ENCODE measurements at regions not wholly inside any gene's neighbourhood (a gene's known extent, or its start where the extent isn't known, plus 50 kb on each side); places are given as distances from the start of the nearest gene placed in this dataset.

DNA sequence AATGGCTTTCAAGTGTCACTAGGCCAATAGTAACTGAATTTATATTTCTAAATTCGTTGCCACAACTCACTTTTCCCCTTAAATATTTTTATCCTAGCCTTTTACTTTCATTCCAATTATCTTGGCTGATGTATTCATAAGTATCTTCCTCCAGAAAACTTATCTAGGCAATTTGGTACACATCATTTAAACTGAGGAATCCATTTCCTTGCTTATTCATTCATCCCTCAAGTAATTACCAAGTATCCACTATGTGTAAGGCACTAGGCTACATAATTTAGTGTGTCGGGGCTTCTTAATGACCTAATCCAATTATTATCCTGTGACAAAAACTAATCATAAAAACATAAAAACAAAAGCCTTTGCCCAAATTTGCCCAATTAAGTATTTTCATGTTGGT lies 258.3 kb upstream of the TCF21 start:
- Histone ChIP-seq H3K4me3 (no peak overlapping the region), H3K27ac (no peak overlapping the region), H3K36me3 (no peaks in the 10 kb centered on the region), H3K27me3 (no peaks in the 10 kb centered on the region), H3K4me1 (no peaks in the 10 kb centered on the region), H3K9me3 (no peaks in the 10 kb centered on the region)
- TF ChIP-seq, protein P1, sequence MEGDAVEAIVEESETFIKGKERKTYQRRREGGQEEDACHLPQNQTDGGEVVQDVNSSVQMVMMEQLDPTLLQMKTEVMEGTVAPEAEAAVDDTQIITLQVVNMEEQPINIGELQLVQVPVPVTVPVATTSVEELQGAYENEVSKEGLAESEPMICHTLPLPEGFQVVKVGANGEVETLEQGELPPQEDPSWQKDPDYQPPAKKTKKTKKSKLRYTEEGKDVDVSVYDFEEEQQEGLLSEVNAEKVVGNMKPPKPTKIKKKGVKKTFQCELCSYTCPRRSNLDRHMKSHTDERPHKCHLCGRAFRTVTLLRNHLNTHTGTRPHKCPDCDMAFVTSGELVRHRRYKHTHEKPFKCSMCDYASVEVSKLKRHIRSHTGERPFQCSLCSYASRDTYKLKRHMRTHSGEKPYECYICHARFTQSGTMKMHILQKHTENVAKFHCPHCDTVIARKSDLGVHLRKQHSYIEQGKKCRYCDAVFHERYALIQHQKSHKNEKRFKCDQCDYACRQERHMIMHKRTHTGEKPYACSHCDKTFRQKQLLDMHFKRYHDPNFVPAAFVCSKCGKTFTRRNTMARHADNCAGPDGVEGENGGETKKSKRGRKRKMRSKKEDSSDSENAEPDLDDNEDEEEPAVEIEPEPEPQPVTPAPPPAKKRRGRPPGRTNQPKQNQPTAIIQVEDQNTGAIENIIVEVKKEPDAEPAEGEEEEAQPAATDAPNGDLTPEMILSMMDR (IDR thresholded peaks at IDR 0.05), result no peak
- no peak for TF ChIP-seq POLR2A (IDR thresholded peaks at IDR 0.05)
- no peak for TF ChIP-seq EP300 (IDR thresholded peaks at IDR 0.05)
- DNase-seq (ENCODE audit: low spot score in 2 of 2), result no peak
- 38 to 49% methylated on average over 2 of the region's 2 CpGs for WGBS, 2 donors

DNA sequence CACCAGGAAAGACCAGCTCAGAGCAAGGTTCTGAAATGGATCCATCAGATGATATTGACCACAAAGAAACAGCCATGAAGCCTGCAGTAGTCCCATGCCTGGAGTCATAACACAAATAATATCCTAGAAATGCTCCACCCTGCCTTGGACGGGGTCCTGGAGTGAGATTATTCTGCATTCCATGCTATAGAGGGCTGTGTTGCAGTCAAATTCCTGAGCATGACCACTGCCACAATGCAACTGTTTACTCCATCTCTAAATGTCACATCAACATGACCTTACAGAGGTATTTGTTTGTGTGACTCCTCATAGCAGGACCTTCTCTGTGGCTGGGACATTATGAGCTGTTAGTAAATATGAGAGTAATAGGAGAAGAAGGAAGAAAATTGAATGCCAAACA lies 257.5 kb upstream of the TCF21 start:
- Histone ChIP-seq H3K36me3 (no peaks in the 10 kb centered on the region), H3K27me3 (no peaks in the 10 kb centered on the region), H3K4me1 (no peaks in the 10 kb centered on the region), H3K4me3 (no peak overlapping the region), H3K9me3 (no peaks in the 10 kb centered on the region), H3K27ac (no peak overlapping the region)
- TF ChIP-seq EP300 (IDR thresholded peaks at IDR 0.05), result no peak
- TF ChIP-seq, protein P1 (IDR thresholded peaks at IDR 0.05), result no peak
- no peak for TF ChIP-seq POLR2A (IDR thresholded peaks at IDR 0.05)
- 0 to 11% methylated on average over 1 of the region's 1 CpG for WGBS, 2 donors
- no peak for DNase-seq (ENCODE audit: low spot score in 2 of 2)

DNA sequence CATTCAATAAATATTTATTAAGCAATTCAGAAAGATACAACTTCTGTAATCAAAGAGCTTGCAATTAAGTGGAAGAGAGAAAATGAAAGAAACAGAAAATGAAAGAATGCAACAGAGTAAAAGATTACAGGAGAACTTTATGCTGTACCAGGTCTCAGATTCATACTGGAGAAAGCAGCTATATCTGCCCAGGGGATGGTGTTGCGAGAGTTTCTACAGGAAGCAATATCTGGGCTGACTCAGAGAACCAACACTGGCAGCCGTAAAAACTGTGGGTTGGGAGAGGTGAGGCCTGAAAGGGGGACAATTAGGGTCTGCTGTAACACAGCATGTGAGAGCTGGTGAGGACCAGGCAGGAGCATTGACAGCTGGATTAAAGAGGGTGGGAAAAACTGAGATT lies 256.7 kb upstream of the TCF21 start:
- no peak overlapping the region for H3K4me3 ChIP-seq
- H3K36me3 ChIP-seq, result no peaks in the 10 kb centered on the region
- 52 to 60% methylated on average over 2 of the region's 2 CpGs for WGBS, 2 donors
- no peak for DNase-seq (ENCODE audit: low spot score in 2 of 2)
- no peaks in the 10 kb centered on the region for H3K27me3 ChIP-seq
- TF ChIP-seq, protein P1 (IDR thresholded peaks at IDR 0.05), result no peak
- TF ChIP-seq EP300 (IDR thresholded peaks at IDR 0.05), result no peak
- TF ChIP-seq POLR2A (IDR thresholded peaks at IDR 0.05), result no peak
- H3K4me1 ChIP-seq, result no peaks in the 10 kb centered on the region
- no peaks in the 10 kb centered on the region for H3K9me3 ChIP-seq
- no peak overlapping the region for H3K27ac ChIP-seq

DNA sequence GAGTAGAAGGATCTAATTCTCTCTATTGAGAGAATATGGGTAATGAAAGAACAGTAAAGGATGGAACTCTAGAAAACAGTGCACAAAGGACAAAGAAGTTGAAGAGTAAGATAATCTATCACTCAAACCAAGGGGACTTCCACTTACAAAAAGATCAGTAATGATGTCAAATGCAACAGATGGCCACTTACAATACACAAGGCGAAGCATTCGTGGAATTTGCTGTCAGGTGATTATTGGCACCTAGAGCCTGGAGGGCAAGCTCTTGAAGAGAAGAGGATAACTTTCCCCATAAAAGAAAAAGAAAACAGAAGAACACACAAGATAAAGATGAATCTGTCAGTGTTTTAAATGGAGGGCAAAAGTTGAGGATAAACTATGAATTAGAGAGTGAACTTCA lies 256.0 kb upstream of the TCF21 start:
- no peaks in the 10 kb centered on the region for H3K36me3 ChIP-seq
- 83 to 97% methylated on average over 2 of the region's 2 CpGs for WGBS, 2 donors
- no peaks in the 10 kb centered on the region for H3K9me3 ChIP-seq
- DNase-seq (ENCODE audit: low spot score in 2 of 2), result no peak
- no peak overlapping the region for H3K4me3 ChIP-seq
- H3K27ac ChIP-seq, result no peak overlapping the region
- no peaks in the 10 kb centered on the region for H3K27me3 ChIP-seq
- TF ChIP-seq, protein P1 (IDR thresholded peaks at IDR 0.05), result no peak
- no peak for TF ChIP-seq POLR2A (IDR thresholded peaks at IDR 0.05)
- H3K4me1 ChIP-seq, result no peaks in the 10 kb centered on the region

DNA sequence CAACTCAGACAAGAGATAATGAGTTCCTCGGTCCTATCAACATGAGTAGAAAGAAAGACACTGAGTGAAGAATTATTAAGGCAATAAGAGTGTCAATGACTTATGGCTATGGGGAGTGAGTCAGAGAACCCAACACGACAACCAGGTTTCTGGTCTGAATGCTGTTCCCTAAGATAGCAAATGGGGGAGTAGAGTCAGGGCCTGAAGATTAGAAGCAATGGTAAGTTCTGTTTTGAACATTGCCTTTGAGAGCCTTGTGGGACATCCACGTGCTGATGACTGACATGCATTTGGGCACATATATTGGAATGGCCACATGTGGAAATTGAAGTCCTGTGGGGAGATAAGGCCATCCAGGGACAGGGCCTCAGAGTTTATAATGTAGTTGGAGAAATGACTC lies 254.4 kb upstream of the TCF21 start:
- no peak overlapping the region for H3K27ac ChIP-seq
- no peak for DNase-seq (ENCODE audit: low spot score in 2 of 2)
- H3K4me1 ChIP-seq, result no peaks in the 10 kb centered on the region
- no peaks in the 10 kb centered on the region for H3K36me3 ChIP-seq
- H3K27me3 ChIP-seq, result no peaks in the 10 kb centered on the region
- TF ChIP-seq POLR2A (IDR thresholded peaks at IDR 0.05) (no peak), EP300 (IDR thresholded peaks at IDR 0.05) (no peak)
- TF ChIP-seq, protein P1 (IDR thresholded peaks at IDR 0.05), result no peak
- H3K9me3 ChIP-seq, result no peaks in the 10 kb centered on the region
- WGBS, 2 donors, result 86 to 91% methylated on average over 3 of the region's 3 CpGs
- no peak overlapping the region for H3K4me3 ChIP-seq

All from tibial nerve (tissue), 4 donors.